Neural progenitor cell (in vitro differentiated cells): ENCODE measurements at regions not wholly inside any gene's neighbourhood (a gene's known extent, or its start where the extent isn't known, plus 50 kb on each side); places are given as distances from the start of the nearest gene placed in this dataset.

Experiments used
- DNase-seq: peaks from one replicate; pipeline ENCODE4 v3.0.0-alpha.2; 2016; ENCODE audit warnings: low spot score
- H2AFZ ChIP-seq: fragments of 200-600 bp; sonication (generic); replicated peaks from 2 replicates; pipeline ENCODE4 v1.6.1; 2016; ENCODE audit warnings: antibody characterized with exemption
- H3F3A ChIP-seq: fragments of 200-600 bp; sonication (generic); 2 replicates; pipeline ENCODE4 v1.6.1; 2016; ENCODE audit warnings: antibody characterized with exemption, low read depth
- H3K27ac ChIP-seq: fragments of 200-600 bp; sonication (generic); 2 replicates; pipeline ENCODE4 v1.5.1; 2016; ENCODE audit warnings: mild to moderate bottlenecking
- H3K27me3 ChIP-seq: fragments of 200-600 bp; sonication (generic); 2 replicates; pipeline ENCODE4 v1.6.1; 2016; ENCODE audit warnings: mild to moderate bottlenecking, moderate library complexity
- H3K36me3 ChIP-seq: fragments of 200-600 bp; sonication (generic); 2 replicates; pipeline ENCODE4 v1.5.1; 2016
- H3K4me1 ChIP-seq: fragments of 200-600 bp; sonication (generic); 2 replicates; pipeline ENCODE4 v1.6.1; 2016; ENCODE audit warnings: mixed run types
- H3K4me2 ChIP-seq: fragments of 200-600 bp; sonication (generic); 2 replicates; pipeline ENCODE4 v1.6.1; 2016
- H3K4me3 ChIP-seq: fragments of 200-600 bp; sonication (generic); 2 replicates; pipeline ENCODE4 v1.5.1; 2016
- H3K79me2 ChIP-seq: fragments of 200-600 bp; sonication (generic); 2 replicates; pipeline ENCODE4 v1.6.1; 2016; ENCODE audit warnings: low read depth
- H3K9ac ChIP-seq: fragments of 200-600 bp; sonication (generic); 2 replicates; pipeline ENCODE4 v1.6.1; 2016
- H3K9me3 ChIP-seq: fragments of 200-600 bp; sonication (generic); 2 replicates; pipeline ENCODE4 v1.5.1; 2016; ENCODE audit warnings: low read depth
- H4K20me1 ChIP-seq: fragments of 200-600 bp; sonication (generic); 2 replicates; pipeline ENCODE4 v1.6.1; 2016; ENCODE audit warnings: low read depth
- H3K27ac Mint-ChIP-seq: 3 replicates; pipeline ENCODE4 v1.8.0; 2021; ENCODE audit warnings: mixed read lengths
- H3K27me3 Mint-ChIP-seq: 2 replicates; pipeline ENCODE4 v1.8.0; 2022; ENCODE audit warnings: low read depth, mild to moderate bottlenecking, inconsistent platforms, moderate library complexity, mixed read lengths; ENCODE audit not compliant: insufficient read depth
- H3K36me3 Mint-ChIP-seq: 3 replicates; pipeline ENCODE4 v1.8.0; 2021; ENCODE audit warnings: mixed read lengths
- H3K4me1 Mint-ChIP-seq: 3 replicates; pipeline ENCODE4 v1.8.0; 2021; ENCODE audit warnings: mixed read lengths
- H3K4me3 Mint-ChIP-seq: 3 replicates; pipeline ENCODE4 v1.8.0; 2021; ENCODE audit warnings: mild to moderate bottlenecking, moderate library complexity, mixed read lengths
- H3K9me3 Mint-ChIP-seq: 3 replicates; pipeline ENCODE4 v1.8.0; 2020; ENCODE audit warnings: mixed read lengths
- EZH2 ChIP-seq: fragments of 200-600 bp; sonication (generic); IDR thresholded peaks from 2 replicates; pipeline ENCODE4 v1.6.1; 2017; ENCODE audit warnings: antibody characterized with exemption, mild to moderate bottlenecking, moderate library complexity
- EZH2phosphoT487 ChIP-seq: fragments of 200-600 bp; sonication (generic); IDR thresholded peaks from 2 replicates; pipeline ENCODE4 v1.6.1; 2017; ENCODE audit warnings: antibody characterized with exemption
- TF ChIP-seq, protein P1 (sequence below): fragments of 200-600 bp; sonication (generic); IDR thresholded peaks from 2 replicates; pipeline ENCODE4 v1.5.1; 2017; ENCODE audit warnings: antibody characterized with exemption, mild to moderate bottlenecking

DNA sequence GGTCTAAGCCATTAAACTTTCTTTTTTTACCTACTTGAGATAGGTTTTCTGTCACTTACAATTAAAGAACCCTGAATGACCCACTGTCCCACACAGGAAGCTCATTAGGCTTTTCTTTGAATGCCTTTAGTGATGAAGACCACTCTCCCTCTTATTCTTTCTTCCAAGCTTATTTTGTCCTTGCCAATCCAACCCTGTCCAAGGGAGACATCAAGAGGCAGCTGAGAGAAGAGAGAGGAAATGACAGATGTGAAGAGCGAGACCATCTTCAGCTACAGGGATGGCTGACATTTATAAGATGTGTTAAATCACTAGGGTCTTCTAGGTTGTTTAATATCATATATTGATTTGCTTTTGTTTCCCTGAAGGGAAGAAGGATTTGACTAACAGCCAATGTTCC is 133.5 kb downstream of the FAM114A2 start:
- Mint-ChIP-seq H3K36me3 (no peaks in the 10 kb centered on the region), H3K9me3 (no peaks in the 10 kb centered on the region), H3K27me3 (peaks cover under 1% of the 10 kb centered on the region), H3K4me1 (peaks cover 7% of the 10 kb centered on the region), H3K4me3 (no peak overlapping the region), H3K27ac (no peak overlapping the region)
- peak overlapping the region; percentile 24 for H2AFZ ChIP-seq
- H3F3A ChIP-seq: peaks cover 6% of the 10 kb centered on the region
- H3K9me3 ChIP-seq: no peaks in the 10 kb centered on the region
- H3K4me1 ChIP-seq: peaks cover 7% of the 10 kb centered on the region
- no peaks in the 10 kb centered on the region for H3K79me2 ChIP-seq
- H3K27ac ChIP-seq: no peak overlapping the region
- H3K27me3 ChIP-seq: no peaks in the 10 kb centered on the region
- H3K4me2 ChIP-seq: no peak overlapping the region
- TF ChIP-seq, protein P1, sequence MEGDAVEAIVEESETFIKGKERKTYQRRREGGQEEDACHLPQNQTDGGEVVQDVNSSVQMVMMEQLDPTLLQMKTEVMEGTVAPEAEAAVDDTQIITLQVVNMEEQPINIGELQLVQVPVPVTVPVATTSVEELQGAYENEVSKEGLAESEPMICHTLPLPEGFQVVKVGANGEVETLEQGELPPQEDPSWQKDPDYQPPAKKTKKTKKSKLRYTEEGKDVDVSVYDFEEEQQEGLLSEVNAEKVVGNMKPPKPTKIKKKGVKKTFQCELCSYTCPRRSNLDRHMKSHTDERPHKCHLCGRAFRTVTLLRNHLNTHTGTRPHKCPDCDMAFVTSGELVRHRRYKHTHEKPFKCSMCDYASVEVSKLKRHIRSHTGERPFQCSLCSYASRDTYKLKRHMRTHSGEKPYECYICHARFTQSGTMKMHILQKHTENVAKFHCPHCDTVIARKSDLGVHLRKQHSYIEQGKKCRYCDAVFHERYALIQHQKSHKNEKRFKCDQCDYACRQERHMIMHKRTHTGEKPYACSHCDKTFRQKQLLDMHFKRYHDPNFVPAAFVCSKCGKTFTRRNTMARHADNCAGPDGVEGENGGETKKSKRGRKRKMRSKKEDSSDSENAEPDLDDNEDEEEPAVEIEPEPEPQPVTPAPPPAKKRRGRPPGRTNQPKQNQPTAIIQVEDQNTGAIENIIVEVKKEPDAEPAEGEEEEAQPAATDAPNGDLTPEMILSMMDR: peak; percentile 54
- TF ChIP-seq EZH2: no peak
- no peaks in the 10 kb centered on the region for H3K36me3 ChIP-seq
- DNase-seq: peak; percentile 52
- H3K9ac ChIP-seq: no peak overlapping the region
- H4K20me1 ChIP-seq: no peaks in the 10 kb centered on the region
- no peak overlapping the region for H3K4me3 ChIP-seq

DNA sequence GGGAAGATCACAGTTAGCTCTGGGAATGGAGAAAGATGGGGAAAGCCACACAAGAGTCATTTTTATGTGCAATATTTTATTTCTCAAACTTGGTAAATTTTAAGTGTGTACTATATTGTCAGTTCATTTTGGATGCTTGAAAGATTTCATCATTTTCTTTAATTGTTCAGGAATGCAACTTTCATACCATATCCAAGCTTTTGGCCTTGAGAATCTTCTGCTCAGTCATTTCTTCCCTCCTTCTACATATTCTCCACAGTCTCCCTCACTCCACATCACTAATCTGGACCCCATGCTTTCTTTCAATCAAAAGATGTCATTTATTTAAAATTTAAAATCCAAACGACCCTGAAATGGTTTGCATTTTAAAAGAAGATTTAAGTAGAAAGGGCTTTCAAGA is 135.4 kb downstream of the FAM114A2 start:
- H3K4me1 ChIP-seq: peaks cover 7% of the 10 kb centered on the region
- H3K4me3 ChIP-seq: no peak overlapping the region
- no peak overlapping the region for H3K4me2 ChIP-seq
- Mint-ChIP-seq H3K36me3 (no peaks in the 10 kb centered on the region), H3K9me3 (no peaks in the 10 kb centered on the region), H3K27me3 (no peaks in the 10 kb centered on the region), H3K4me1 (peaks cover 22% of the 10 kb centered on the region), H3K4me3 (no peak overlapping the region), H3K27ac (no peak overlapping the region)
- no peaks in the 10 kb centered on the region for H3K79me2 ChIP-seq
- H3K27me3 ChIP-seq: no peaks in the 10 kb centered on the region
- H3K36me3 ChIP-seq: no peaks in the 10 kb centered on the region
- H3K9ac ChIP-seq: no peak overlapping the region
- H3K9me3 ChIP-seq: no peaks in the 10 kb centered on the region
- no peak for DNase-seq
- no peaks in the 10 kb centered on the region for H4K20me1 ChIP-seq
- H3K27ac ChIP-seq: no peak overlapping the region
- peaks cover 6% of the 10 kb centered on the region for H3F3A ChIP-seq
- H2AFZ ChIP-seq: no peak overlapping the region
- TF ChIP-seq, protein P1: no peak
- TF ChIP-seq EZH2phosphoT487 (no peak), EZH2 (no peak)

GRCh38 chr5:153902016-153902415 is 136.7 kb downstream of the FAM114A2 start:
- Histone ChIP-seq H4K20me1 (no peaks in the 10 kb centered on the region), H3K4me1 (peaks cover 7% of the 10 kb centered on the region), H3K4me2 (no peak overlapping the region), H3K27ac (no peak overlapping the region), H3K9ac (no peak overlapping the region), H3K27me3 (no peaks in the 10 kb centered on the region), H2AFZ (no peak overlapping the region), H3K79me2 (no peaks in the 10 kb centered on the region), H3K9me3 (no peaks in the 10 kb centered on the region), H3F3A (peaks cover 6% of the 10 kb centered on the region), H3K36me3 (no peaks in the 10 kb centered on the region), H3K4me3 (no peak overlapping the region)
- DNase-seq: no peak
- no peaks in the 10 kb centered on the region for H3K36me3 Mint-ChIP-seq
- H3K27me3 Mint-ChIP-seq: no peaks in the 10 kb centered on the region
- H3K4me3 Mint-ChIP-seq: no peak overlapping the region
- no peak overlapping the region for H3K27ac Mint-ChIP-seq
- H3K9me3 Mint-ChIP-seq: no peaks in the 10 kb centered on the region
- TF ChIP-seq EZH2phosphoT487: no peak
- TF ChIP-seq, protein P1: no peak
- no peak for TF ChIP-seq EZH2
- H3K4me1 Mint-ChIP-seq: peaks cover 30% of the 10 kb centered on the region

DNA sequence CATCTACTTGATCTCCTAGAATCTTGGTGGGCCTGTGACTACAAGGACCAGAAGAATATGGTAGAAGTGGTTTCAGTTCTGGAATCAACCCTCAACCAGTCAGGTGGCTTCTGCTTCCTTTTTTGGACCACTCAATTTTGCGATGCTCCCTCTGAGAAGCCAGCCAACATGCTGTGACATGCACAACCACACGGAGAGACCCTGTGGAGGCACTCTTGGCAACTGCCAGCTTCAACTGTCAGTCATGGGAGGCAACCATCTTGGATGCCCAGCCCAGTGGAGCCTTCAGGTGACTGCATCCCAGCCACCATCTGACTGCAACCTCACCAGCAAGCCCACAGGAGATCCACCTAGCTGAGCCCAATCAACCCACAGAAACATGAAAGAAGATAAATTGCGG is 137.3 kb downstream of the FAM114A2 start:
- no peaks in the 10 kb centered on the region for H3K36me3 ChIP-seq
- H3K9me3 ChIP-seq: no peaks in the 10 kb centered on the region
- H3K27me3 Mint-ChIP-seq: no peaks in the 10 kb centered on the region
- no peak overlapping the region for H3K4me3 ChIP-seq
- no peaks in the 10 kb centered on the region for H3K9me3 Mint-ChIP-seq
- no peaks in the 10 kb centered on the region for H3K36me3 Mint-ChIP-seq
- no peak for TF ChIP-seq EZH2phosphoT487
- no peak for TF ChIP-seq EZH2
- TF ChIP-seq, protein P1: no peak
- H3K27me3 ChIP-seq: no peaks in the 10 kb centered on the region
- H3K27ac Mint-ChIP-seq: no peak overlapping the region
- no peaks in the 10 kb centered on the region for H4K20me1 ChIP-seq
- H3K4me2 ChIP-seq: no peak overlapping the region
- DNase-seq: no peak
- H3K4me1 Mint-ChIP-seq: peaks cover 30% of the 10 kb centered on the region
- peaks cover 6% of the 10 kb centered on the region for H3F3A ChIP-seq
- no peak overlapping the region for H3K27ac ChIP-seq
- no peak overlapping the region for H3K9ac ChIP-seq
- H2AFZ ChIP-seq: no peak overlapping the region
- no peak overlapping the region for H3K4me3 Mint-ChIP-seq
- no peaks in the 10 kb centered on the region for H3K79me2 ChIP-seq
- peaks cover 7% of the 10 kb centered on the region for H3K4me1 ChIP-seq
